ENCODE measurements at regions not wholly inside any gene's neighbourhood (a gene's known extent, or its start where the extent isn't known, plus 50 kb on each side); places are given as distances from the start of the nearest gene placed in this dataset.

DNA sequence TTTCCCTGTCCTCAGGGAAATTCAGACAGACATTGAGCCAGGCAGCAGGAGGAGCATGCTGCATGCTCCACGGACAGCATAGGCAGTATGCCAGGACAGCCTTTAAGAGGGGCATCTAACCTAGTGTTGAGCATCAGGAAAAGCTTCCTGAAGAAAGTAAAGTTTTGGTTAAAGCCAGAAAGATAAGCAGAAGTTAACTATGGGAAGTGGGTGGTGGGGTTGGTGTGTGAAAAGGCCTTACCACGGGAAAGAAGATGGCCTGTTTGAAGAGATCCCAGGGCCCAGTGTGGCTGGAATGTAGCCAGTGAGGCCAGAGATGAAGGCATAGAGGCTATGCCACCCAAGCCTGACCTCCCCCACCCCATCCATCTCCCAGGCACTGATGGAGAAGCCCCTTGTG is 102.4 kb upstream of the PLXNA4 start:
- TF ChIP-seq, protein P1, sequence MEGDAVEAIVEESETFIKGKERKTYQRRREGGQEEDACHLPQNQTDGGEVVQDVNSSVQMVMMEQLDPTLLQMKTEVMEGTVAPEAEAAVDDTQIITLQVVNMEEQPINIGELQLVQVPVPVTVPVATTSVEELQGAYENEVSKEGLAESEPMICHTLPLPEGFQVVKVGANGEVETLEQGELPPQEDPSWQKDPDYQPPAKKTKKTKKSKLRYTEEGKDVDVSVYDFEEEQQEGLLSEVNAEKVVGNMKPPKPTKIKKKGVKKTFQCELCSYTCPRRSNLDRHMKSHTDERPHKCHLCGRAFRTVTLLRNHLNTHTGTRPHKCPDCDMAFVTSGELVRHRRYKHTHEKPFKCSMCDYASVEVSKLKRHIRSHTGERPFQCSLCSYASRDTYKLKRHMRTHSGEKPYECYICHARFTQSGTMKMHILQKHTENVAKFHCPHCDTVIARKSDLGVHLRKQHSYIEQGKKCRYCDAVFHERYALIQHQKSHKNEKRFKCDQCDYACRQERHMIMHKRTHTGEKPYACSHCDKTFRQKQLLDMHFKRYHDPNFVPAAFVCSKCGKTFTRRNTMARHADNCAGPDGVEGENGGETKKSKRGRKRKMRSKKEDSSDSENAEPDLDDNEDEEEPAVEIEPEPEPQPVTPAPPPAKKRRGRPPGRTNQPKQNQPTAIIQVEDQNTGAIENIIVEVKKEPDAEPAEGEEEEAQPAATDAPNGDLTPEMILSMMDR (conservative IDR thresholded peaks at IDR 0.05; ENCODE audit: low read depth in 2 of 2) = no peak
- TF ChIP-seq NANOG (IDR thresholded peaks at IDR 0.05; ENCODE audit: borderline replicate concordance) (no peak), EZH2 (IDR thresholded peaks at IDR 0.05; ENCODE audit: low read depth, unreplicated experiment) (no peak)

All from GM23338 (cell line).